HEK293 (cell line): ENCODE measurements at regions not wholly inside any gene's neighbourhood (a gene's known extent, or its start where the extent isn't known, plus 50 kb on each side); places are given as distances from the start of the nearest gene placed in this dataset.

ENCODE experiments used
- CTCF ChIP-seq: fragments of 450-650 bp; formaldehyde crosslinking; IDR thresholded peaks from 2 replicates; pipeline ENCODE4 v1.5.1; 2016; ENCODE audit warnings: missing biosample characterization, missing genetic modification characterization
- PRDM4 ChIP-seq: fragments of 450-650 bp; formaldehyde crosslinking; IDR thresholded peaks from 2 replicates; pipeline ENCODE4 v1.5.1; 2017; ENCODE audit warnings: missing biosample characterization, missing genetic modification characterization
- ZNF184 ChIP-seq: fragments of 450-650 bp; IDR thresholded peaks from 2 replicates; pipeline ENCODE4 v1.5.1; 2018; ENCODE audit warnings: missing biosample characterization, mild to moderate bottlenecking, missing genetic modification characterization
- ZNF629 ChIP-seq: fragments of 450-650 bp; formaldehyde crosslinking; IDR thresholded peaks from 2 replicates; pipeline ENCODE4 v1.5.1; 2017; ENCODE audit warnings: missing biosample characterization, missing genetic modification characterization
- ZNF707 ChIP-seq: fragments of 450-650 bp; formaldehyde crosslinking; IDR thresholded peaks from 2 replicates; pipeline ENCODE4 v1.5.1; 2016; ENCODE audit warnings: missing biosample characterization, missing genetic modification characterization

GRCh38 chr14:94989417-94989816 is 167.9 kb downstream of the DICER1 start:
- no peak for TF ChIP-seq ZNF184
- TF ChIP-seq CTCF (tag by site-specific recombination) = no peak
- TF ChIP-seq ZNF629 (tag by site-specific recombination) = no peak
- TF ChIP-seq PRDM4 (tag by site-specific recombination) = no peak
- no peak for TF ChIP-seq ZNF707 (tag by site-specific recombination)
